Smooth muscle cell (in vitro differentiated cells): ENCODE measurements at regions not wholly inside any gene's neighbourhood (a gene's known extent, or its start where the extent isn't known, plus 50 kb on each side); places are given as distances from the start of the nearest gene placed in this dataset.

Source experiments
- DNase-seq: peaks from one replicate; lab custom pipeline; 2025; ENCODE audit not compliant: unreplicated experiment; lab: John Stamatoyannopoulos, UW
- H2AFZ ChIP-seq: fragments of 200-600 bp; sonication (generic); 2 replicates; pipeline ENCODE4 v1.6.0; 2016; ENCODE audit warnings: antibody characterized with exemption, low read depth, mild to moderate bottlenecking
- H3F3A ChIP-seq: fragments of 200-600 bp; sonication (generic); 2 replicates; pipeline ENCODE4 v1.6.0; 2017; ENCODE audit warnings: antibody characterized with exemption, low read depth
- H3K27ac ChIP-seq: fragments of 200-600 bp; sonication (generic); 2 replicates; pipeline ENCODE4 v1.5.1; 2016; ENCODE audit warnings: low read depth, mild to moderate bottlenecking
- H3K27me3 ChIP-seq: fragments of 200-600 bp; sonication (generic); 2 replicates; pipeline ENCODE4 v1.6.1; 2016; ENCODE audit warnings: low read depth, mild to moderate bottlenecking
- H3K36me3 ChIP-seq: fragments of 200-600 bp; sonication (generic); 2 replicates; pipeline ENCODE4 v1.5.1; 2016; ENCODE audit warnings: low read depth
- H3K4me1 ChIP-seq: fragments of 200-600 bp; sonication (generic); 2 replicates; pipeline ENCODE4 v1.5.1; 2016; ENCODE audit warnings: low read depth
- H3K4me2 ChIP-seq: fragments of 200-600 bp; sonication (generic); 2 replicates; pipeline ENCODE4 v1.6.0; 2016; ENCODE audit warnings: mild to moderate bottlenecking
- H3K4me3 ChIP-seq: fragments of 200-600 bp; sonication (generic); 2 replicates; pipeline ENCODE4 v1.5.1; 2016; ENCODE audit warnings: mild to moderate bottlenecking
- H3K79me2 ChIP-seq: fragments of 200-600 bp; sonication (generic); 2 replicates; pipeline ENCODE4 v1.6.0; 2016; ENCODE audit warnings: low read depth, mild to moderate bottlenecking
- H3K9ac ChIP-seq: fragments of 200-600 bp; sonication (generic); 2 replicates; pipeline ENCODE4 v1.6.0; 2016; ENCODE audit warnings: low read depth
- H3K9me3 ChIP-seq: fragments of 200-600 bp; sonication (generic); replicated peaks from 2 replicates; pipeline ENCODE4 v1.5.1; 2016; ENCODE audit warnings: low read depth
- H4K20me1 ChIP-seq: fragments of 200-600 bp; sonication (generic); 2 replicates; pipeline ENCODE4 v1.6.0; 2016; ENCODE audit warnings: low read depth
- WGBS: methylation state at CpG from one replicate; pipeline ENCODE4 v1.1.7; 2016; ENCODE audit warnings: low lambda C conversion rate; 5-methylcytosine and 5-hydroxymethylcytosine counted together
- TF ChIP-seq, protein P1 (sequence below): fragments of 200-600 bp; sonication (generic); IDR thresholded peaks from 2 replicates; pipeline ENCODE4 v1.5.1; 2017; ENCODE audit warnings: borderline replicate concordance, mild to moderate bottlenecking, antibody characterized with exemption; ENCODE audit not compliant: insufficient read depth, poor library complexity, severe bottlenecking

DNA sequence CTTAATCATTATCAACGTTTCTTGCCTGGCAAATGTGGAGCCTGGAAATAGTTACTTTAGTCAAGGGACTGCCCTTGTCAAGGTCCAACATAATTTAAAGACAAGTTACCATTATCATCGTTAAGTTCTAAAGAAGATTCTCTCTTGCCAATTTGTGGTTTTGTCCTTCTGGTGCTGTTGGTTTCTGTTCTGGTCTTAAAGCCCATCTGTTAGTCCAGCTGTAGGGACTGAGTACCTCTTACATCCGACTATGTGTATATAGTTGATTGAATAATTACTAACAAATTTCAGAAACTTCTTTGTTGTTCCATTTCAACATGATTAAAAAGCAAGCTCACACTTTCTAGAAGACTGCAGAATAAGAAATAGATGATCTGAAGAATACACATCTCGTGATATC lies 1854.9 kb downstream of the MAT2B start:
- TF ChIP-seq, protein P1, sequence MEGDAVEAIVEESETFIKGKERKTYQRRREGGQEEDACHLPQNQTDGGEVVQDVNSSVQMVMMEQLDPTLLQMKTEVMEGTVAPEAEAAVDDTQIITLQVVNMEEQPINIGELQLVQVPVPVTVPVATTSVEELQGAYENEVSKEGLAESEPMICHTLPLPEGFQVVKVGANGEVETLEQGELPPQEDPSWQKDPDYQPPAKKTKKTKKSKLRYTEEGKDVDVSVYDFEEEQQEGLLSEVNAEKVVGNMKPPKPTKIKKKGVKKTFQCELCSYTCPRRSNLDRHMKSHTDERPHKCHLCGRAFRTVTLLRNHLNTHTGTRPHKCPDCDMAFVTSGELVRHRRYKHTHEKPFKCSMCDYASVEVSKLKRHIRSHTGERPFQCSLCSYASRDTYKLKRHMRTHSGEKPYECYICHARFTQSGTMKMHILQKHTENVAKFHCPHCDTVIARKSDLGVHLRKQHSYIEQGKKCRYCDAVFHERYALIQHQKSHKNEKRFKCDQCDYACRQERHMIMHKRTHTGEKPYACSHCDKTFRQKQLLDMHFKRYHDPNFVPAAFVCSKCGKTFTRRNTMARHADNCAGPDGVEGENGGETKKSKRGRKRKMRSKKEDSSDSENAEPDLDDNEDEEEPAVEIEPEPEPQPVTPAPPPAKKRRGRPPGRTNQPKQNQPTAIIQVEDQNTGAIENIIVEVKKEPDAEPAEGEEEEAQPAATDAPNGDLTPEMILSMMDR: no peak
- H3K4me3 ChIP-seq: no peak overlapping the region
- 74% methylated on average over 4 of the region's 4 CpGs for WGBS
- no peaks in the 10 kb centered on the region for H3K9me3 ChIP-seq
- H3K4me2 ChIP-seq: no peak overlapping the region
- no peak overlapping the region for H3K9ac ChIP-seq
- no peak overlapping the region for H3K27ac ChIP-seq
- no peaks in the 10 kb centered on the region for H3K79me2 ChIP-seq
- no peak overlapping the region for H2AFZ ChIP-seq
- no peaks in the 10 kb centered on the region for H3K4me1 ChIP-seq
- no peaks in the 10 kb centered on the region for H3K27me3 ChIP-seq
- no peaks in the 10 kb centered on the region for H4K20me1 ChIP-seq
- H3K36me3 ChIP-seq: no peaks in the 10 kb centered on the region
- no peaks in the 10 kb centered on the region for H3F3A ChIP-seq
- no peak for DNase-seq

DNA sequence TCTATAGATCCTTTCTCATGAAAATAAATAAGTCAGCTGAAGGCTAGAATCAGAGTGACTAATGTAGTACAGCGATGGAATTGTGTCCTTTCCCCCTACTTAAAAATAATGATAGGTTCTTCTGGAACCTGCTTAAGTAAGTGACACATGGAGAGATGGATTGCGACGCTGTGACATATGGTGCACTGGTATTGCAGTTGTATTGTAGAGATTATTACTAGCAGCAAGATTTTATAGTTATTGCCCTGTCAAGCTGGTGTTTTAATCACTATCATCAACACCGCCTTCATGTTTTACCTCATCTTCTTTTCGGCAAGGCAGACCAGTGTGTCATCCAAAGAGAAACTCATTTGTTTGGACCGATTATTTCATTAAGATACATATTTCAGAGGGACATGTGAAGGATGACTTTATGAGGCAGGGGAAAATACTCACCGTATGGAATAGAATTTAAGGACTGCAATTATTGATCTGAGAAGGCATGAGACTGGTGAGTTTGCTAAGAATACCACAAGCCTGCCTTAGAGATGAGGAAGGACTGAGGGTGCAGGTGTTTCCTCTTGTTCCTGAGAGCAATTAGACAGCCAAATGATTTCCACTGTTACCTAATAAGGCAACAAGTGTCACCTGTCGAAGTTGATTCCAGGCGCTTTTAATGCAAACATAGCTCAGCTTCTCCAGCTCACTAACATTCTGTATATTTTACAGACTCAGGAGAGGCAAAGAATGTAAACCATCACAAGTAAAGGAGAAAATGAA lies 1855.5 kb downstream of the MAT2B start:
- TF ChIP-seq, protein P1: no peak
- H4K20me1 ChIP-seq: no peaks in the 10 kb centered on the region
- H3K4me1 ChIP-seq: no peaks in the 10 kb centered on the region

DNA sequence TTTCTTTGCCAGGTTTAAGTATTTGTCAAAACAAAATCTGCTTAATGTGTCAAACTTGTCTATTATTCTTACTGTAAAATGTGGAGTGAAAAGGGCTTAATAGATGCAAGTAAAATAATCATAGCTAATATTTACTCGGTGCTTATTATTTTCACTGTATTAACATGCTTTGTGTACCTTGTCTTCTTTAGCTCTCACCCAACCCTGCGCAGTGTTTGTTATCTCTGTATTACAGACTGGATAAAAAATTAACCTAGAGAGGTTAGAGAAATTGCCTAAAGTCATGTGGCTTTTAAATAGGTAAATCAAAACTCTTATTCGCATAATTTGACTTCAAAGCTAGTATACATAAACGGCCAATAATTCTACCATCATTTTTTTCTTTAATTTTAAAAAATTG lies 1864.8 kb downstream of the MAT2B start:
- Histone ChIP-seq H3K27ac (no peak overlapping the region), H3K4me2 (no peak overlapping the region), H2AFZ (no peak overlapping the region), H3K4me3 (no peak overlapping the region), H3K27me3 (no peaks in the 10 kb centered on the region), H4K20me1 (no peaks in the 10 kb centered on the region), H3K36me3 (no peaks in the 10 kb centered on the region), H3K79me2 (no peaks in the 10 kb centered on the region), H3F3A (no peaks in the 10 kb centered on the region), H3K4me1 (peaks cover 3% of the 10 kb centered on the region), H3K9me3 (no peaks in the 10 kb centered on the region), H3K9ac (no peak overlapping the region)
- 96% methylated on average over 4 of the region's 4 CpGs for WGBS
- no peak for DNase-seq
- TF ChIP-seq, protein P1: no peak

More for the DNA sequence above, 1855.5 kb downstream of the MAT2B start:
- Histone ChIP-seq H3K36me3 (no peaks in the 10 kb centered on the region), H3K27me3 (no peaks in the 10 kb centered on the region), H3K9me3 (no peaks in the 10 kb centered on the region), H3K4me2 (no peak overlapping the region), H3F3A (no peaks in the 10 kb centered on the region), H3K9ac (no peak overlapping the region), H3K4me3 (no peak overlapping the region), H2AFZ (no peak overlapping the region), H3K27ac (no peak overlapping the region), H3K79me2 (no peaks in the 10 kb centered on the region)
- WGBS: 80% methylated on average over 9 of the region's 9 CpGs
- DNase-seq: no peak

DNA sequence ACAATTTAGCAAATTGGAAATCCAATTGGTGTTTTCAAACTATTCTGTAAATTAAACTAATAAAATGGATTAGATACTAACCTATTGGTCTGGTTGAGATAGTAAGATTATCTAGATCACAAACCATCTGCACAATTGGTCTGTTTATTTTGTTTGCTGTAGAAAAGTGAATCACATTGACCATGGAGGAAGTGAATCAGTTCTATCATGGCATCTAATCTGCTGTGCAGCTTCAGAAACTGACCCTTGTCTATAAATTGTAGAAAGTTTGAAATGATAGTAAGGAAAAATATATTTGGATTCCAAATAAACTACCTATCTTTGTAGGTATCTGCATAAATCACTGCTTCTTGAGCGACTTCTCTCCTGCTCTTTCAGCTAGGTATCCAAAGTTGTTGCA lies 1865.4 kb downstream of the MAT2B start:
- Histone ChIP-seq H3K9ac (no peak overlapping the region), H3K79me2 (no peaks in the 10 kb centered on the region), H3K4me2 (no peak overlapping the region), H3K27me3 (no peaks in the 10 kb centered on the region), H3K27ac (no peak overlapping the region), H3F3A (no peaks in the 10 kb centered on the region), H3K4me1 (peaks cover 6% of the 10 kb centered on the region), H3K9me3 (no peaks in the 10 kb centered on the region), H4K20me1 (no peaks in the 10 kb centered on the region), H2AFZ (no peak overlapping the region), H3K36me3 (no peaks in the 10 kb centered on the region), H3K4me3 (no peak overlapping the region)
- no peak for DNase-seq
- WGBS: 97% methylated on average over 1 of the region's 1 CpG
- TF ChIP-seq, protein P1: no peak
